HG03095 (cell line): ENCODE measurements at regions not wholly inside any gene's neighbourhood (a gene's known extent, or its start where the extent isn't known, plus 50 kb on each side); places are given as distances from the start of the nearest gene placed in this dataset.
"Not testable (repeated sequence)": the region's sequence is repeated elsewhere in the genome, so short reads cannot be mapped to it uniquely, and the experiment has no call there.

Experiments used
- ATAC-seq: cut with Tn5 transposase; IDR thresholded peaks from one replicate; pipeline ENCODE4 v1.9.1; 2021; ENCODE audit warnings: moderate library complexity; ENCODE audit not compliant: unreplicated experiment

DNA sequence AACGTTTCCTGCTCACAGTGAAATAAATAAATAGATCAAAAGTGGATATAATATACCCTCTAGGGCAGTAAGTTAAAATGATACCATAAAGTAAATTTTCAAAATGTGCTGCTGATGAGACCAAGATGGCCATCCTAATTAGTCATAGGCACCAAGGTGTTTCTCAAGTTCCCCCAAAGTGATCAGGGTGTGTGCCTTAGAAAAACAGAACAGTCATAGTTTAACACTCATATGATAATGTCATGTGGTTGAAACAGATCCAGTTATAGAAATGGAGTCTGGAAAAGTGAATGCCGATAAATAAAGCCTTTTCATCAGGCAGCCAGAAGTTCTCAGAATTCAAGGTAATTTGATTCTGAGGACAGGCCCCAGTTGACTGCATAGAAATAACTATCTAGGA, 161.5 kb upstream of the CDKN2B start:
- ATAC-seq = no peak

DNA sequence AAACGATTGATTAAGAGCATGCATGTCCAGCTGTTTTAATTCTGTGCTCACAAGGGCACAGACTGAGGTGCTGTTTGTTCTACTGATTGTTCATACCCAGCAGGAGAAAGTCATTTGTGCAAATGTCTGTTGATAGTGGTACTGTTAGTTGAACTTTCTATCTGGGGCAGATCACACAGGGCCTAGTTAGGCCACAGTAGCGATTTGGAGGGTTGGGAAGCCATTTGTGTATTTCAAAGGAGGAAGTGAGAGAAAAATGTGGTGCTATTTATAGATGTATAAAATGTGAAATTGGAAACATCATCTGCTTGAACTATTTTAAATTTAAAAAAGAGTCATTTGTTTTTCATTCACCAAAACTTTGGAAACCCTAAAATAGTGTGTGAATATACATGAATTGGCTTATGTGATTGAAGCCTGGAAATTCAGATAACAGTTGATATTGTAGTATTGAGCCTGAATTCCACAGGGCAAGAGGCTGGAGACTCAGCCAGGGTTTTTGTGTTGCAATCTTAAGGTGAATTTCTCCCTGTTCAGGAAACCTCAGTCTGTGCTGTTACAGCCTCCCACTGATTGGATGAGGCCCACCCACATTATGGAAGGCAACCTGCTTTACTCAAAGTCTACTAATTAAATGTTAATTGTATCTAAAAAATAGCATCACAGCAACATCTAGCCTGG, 162.0 kb upstream of the CDKN2B start:
- ATAC-seq = no peak

DNA sequence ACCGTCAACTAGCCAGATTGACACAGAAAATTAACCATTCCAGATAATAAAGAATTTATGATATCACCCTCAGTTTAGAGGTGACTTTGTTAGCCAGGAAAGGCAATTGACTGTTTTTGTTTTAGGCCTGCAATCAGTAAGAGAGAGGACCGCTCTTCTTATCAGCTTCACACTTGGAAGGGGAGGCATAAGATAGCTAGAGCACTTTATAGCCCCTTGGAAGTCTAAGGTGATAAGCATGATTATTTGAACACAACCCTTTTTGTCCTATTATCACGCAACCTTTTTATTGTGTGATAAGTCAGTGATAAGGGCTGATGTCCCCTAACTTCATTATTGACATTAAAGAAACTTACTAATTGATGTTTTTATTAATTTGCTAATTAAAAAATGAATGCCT, 162.6 kb upstream of the CDKN2B start:
- no peak for ATAC-seq

DNA sequence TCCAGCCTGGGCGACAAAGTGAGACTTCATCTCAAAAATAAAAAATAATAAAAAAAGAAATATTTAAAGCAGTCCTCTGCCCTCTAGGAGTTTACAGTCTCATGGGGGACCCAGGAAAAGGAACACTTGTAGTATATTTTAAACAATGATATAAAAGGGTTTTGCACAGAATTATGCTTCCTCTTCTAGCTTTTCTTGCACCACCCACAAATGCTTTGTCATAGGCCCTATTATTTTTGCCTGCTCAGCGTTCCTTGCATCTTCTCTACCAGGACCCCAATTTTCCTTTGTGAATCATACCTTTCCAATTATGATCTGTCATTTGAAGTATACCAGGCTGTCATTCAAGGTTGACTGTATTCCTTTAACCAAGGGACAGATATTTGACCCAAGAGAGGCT, 164.8 kb upstream of the CDKN2B start:
- ATAC-seq = no peak

DNA sequence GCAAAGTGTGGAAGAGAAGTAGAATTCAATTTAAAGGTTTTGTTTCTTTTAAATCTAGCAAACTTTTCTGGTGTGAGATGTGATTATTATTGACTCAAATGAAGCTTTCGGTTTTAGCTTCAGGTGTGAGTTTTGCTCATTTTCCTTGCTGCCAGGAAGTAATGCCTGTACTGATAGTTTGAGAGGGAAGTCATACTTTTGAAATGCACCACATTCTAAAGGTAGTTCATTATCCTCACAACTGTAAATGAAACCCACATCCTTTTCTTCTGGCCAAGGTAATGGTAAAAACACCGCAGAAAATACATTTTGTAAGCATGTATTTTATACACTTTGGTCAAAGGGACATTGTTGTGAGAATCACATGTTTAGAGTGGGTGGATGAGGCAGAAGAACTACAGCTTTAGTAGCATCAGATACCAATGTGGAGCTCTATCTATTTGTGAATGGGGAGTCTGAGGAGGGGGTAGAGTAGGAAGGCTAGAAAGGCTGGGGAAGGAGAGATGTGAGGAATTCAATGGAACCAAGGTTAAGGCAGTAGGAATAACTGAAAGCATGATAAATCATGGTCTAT, 167.0 kb upstream of the CDKN2B start:
- ATAC-seq = peak; percentile 57

DNA sequence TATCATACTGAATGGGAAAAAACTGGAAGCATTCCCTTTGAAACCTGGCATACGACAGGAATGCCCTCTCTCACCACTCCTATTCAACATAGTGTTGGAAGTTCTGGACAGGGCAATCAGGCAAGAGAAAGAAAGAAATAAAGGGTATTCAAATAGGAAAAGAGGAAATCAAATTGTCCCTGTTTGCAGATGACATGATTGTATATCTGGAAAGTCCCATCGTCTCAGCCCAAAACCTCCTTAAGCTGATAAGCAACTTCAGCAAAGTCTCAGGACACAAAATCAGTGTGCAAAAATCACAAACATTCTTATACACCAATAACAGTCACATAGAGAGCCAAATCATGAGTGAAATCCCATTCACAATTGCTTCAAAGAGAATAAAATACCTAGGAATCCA, 171.9 kb upstream of the CDKN2B start:
- not testable (repeated sequence) for ATAC-seq

DNA sequence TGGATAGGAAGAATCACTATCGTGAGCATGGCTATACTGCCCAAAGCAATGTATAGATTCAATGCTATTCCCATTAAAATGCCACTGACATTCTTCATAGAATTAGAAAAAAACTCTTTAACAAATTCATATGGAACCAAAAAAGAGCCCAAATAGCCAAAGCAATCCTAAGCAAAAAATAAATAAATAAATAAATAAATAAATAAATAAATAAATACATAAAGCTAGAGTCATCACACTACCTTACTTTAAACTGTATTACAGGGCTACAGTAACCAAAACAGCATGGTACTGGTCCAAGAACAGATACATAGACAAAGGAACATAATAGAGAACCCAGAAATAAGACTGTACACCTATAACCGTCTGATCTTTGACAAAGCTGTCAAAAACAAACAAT, 180.4 kb upstream of the CDKN2B start:
- no peak for ATAC-seq

DNA sequence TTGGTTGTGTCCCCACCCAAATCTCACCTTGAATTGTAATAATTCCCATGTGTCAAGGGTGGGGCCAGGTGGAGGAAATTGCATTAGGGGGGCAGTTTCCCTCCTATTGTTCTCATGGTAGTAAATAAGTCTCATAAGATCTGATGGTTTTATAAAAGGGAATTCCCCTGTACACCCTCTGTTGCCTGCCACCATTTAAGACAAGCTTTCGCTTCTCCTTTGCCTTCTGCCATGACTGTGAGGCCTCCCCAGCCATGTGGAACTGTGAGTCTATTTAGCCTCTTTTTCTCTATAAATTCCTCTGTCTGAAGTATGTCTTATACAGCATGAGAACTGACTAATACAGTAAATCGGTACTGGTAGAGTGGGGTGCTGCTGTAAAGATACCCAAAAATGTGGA, 187.9 kb upstream of the CDKN2B start:
- ATAC-seq = peak; percentile 75

DNA sequence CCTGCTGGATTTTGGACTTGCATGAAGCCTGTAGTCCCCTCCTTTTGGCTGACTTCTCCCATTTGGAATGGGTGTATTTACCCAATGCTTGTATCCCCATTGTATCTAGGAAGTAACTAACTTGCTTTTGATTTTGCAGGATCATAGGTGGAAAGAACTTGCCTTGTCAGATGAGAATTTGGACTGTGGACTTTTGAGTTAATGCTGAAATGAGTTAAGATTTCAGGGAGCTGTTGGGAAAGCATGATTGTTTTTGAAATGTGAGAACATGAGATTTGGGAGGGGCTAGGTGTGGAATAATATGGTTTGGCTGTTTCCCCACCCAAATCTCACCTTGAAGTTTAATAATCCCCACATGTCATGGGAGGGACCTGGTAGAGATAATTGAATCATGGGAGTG, 189.6 kb upstream of the CDKN2B start:
- ATAC-seq = no peak

DNA sequence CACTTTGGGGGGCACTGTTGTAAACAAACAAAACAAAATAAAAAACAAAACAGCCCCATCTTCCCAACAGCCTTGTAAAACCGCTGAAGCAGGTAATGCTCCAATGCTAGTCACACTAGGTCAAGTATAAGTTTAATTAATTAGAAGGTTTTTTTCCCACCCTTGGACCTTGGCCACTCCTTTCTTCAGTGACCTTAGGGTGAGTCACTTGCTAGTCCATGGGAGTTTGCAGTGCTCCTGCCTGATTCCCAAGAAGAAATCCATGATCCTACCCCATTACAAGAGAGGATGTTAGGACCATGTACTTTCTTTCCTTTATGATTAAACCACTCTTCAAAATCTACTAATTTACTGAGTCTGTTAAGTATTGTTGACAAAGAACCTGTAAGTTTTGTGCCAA, 192.2 kb upstream of the CDKN2B start:
- no peak for ATAC-seq

DNA sequence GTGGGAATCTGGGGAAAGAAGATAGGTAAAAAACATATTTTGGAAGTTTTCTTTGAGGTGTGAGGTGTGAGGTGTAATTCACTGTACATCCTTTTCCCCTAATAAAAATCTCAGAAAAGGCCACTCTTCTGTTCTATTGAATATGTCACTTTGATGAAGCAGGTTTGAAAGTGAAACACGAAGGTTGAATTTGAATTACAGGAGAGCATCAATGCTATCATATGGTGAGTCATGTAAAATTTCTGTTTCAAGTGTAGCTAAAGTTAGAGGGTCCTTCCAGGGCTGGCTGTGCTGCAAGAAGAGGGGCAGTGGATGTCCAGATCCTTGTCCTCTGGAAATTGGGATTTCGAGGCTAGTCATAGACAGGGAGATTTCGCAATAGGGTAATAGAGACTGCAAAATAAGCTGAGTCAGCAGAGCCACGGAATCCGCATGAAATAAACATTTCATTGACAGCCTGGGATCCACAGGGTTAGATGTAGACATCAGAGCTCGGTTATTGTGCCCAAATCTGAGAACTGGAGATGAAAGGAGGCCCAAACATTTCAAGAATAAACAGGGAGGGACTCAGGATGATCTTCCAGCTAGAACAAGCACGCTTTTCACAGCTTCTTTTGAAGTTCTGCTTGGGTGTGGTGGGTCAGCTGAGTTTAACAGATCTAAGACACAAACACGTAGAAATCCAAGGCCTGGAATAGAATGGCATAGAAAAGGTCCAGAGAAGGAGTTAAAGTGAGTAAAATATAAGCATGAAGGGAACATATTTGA, 194.4 kb upstream of the CDKN2B start:
- ATAC-seq = no peak

DNA sequence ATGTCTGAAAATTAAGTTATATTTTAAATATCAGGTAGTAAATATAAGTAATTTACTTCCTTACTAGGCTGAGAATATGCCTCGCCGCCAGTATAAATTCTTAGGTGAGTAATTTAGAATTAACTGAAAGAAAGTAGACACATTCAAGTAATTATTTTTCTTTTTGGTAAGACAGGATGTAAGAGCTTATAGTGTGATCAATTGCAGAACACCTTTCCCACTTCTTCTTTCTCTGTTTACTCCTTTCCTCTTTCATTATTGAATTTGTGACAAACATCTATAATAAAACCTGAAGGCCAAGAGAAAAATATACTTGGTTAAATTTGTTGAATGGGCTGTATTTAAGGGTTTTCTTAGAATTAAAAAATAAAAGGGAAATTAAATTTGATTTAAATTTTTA, 195.1 kb upstream of the CDKN2B start:
- no peak for ATAC-seq

DNA sequence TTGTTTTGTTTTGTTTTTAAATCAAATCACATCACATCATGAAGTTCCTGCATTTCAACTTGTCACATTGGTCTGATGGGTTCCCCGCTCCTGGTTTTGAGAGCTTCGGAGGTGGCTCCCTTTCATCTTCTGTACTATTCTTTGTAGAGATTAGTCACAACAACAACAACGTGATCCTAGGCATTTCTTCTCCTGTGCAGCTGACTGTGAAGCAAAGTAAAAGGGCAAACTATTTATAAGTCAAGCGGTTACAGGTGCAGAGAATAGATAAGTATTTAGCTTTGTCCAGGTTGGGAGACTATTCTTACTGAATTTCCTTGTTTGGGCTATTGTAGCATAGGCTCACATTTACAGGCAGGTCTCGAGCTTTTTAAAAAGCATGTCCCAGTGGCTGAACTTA, 197.7 kb upstream of the CDKN2B start:
- no peak for ATAC-seq

DNA sequence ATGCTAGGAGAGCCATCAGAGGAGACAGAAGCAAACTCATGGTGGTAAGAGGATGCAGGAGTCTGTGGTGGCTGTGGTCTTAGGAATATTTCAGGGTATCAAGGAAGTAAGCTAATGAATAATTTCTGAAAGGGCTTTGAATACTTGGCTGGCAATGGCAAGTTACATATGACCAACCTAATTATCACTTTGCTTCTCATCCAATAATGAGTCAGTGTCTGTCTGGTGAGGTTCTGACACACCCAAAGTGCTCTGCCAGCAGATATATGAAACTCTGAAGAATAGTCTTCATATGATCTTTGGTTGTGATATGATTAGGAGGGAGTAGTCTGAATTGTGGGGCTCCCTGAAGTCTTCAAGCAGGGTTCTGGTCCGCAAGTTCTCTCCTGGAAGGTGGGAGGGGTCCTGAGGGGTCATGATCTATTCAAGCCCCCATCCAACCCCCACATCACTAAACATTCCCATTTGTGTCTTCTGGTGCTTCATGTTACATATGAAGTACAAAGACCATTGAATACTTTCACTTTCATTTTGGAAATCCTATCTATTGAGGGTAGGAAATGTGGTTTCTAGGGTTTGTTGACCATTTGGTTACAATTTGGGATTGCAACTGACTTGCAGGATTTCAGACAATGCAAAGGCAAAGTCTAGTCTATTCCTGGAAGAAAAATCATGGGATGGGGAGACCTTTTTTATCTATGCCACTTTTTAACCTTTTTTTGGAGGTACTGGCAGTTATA, 199.9 kb upstream of the CDKN2B start:
- ATAC-seq = no peak

DNA sequence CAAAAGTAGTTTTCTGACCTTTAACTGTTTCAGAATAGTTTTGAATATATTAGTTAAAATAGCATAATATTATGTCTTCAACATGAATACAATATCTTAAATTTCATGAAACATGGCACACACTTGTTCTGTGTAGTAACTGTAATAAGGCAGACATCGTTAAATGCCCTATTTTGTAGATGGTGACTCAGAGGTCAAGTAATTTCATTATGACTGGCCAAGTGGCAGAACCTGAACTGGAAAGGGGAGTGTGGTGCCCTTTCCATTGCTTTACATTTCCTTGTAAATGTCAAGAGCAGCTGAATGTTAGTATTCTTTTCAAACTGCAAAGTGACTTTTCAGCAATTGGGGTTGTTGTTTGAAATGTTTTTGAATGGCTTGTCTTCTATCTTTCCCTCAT, 201.2 kb upstream of the CDKN2B start:
- ATAC-seq = no peak

DNA sequence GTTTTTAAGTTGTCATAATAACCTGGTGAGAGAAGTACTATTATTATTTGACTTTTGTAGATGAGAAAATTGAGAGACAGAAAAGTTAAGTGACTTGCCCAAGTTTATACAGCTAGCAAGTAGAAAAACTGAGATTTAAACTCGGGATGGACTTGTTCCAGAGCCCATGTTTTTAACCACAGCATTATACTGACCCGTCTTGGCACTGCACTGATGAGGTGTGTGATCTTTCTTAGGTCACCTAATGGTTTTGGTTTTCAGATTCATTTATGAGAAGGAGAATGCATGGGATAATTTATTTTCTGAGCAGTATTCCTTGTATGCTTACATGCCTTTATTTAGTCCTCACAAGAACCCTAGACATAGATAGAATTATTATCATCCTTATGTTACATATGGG, 201.8 kb upstream of the CDKN2B start:
- ATAC-seq = no peak

DNA sequence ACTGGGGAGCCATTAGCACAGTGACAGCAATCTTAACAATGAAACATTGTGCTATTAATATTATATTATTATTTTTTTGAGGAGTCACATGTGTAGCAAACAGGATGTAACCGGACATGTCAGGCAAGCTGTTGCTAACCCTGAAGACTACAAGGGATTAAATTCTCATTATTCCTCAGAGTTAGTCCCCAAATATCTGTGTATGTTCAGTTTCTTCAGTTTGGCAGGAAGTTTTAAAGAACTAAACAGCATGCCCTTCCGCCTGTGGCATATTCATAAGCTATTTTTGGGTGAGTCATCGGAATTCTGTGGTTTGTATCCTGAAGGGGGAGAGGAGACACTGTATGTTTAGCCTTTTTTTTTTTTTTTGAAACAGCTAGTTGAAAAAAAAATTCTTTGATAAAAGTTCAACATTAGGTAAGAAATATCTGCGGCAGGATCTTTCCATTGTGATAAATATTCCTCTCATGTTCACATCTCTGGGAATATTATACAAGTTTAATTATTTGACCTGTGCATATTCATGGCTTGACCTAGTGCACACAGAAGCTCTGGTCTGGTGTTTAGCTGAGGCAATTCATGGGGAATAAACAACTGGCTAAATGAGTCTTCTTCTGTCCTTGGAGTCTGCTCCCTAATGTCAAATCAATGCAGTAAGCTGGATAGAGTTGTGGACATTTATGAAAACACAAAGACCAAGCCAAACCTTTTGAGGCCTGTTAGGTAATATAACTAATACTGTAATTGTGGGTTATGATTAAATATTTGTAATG, 202.7 kb upstream of the CDKN2B start:
- no peak for ATAC-seq

DNA sequence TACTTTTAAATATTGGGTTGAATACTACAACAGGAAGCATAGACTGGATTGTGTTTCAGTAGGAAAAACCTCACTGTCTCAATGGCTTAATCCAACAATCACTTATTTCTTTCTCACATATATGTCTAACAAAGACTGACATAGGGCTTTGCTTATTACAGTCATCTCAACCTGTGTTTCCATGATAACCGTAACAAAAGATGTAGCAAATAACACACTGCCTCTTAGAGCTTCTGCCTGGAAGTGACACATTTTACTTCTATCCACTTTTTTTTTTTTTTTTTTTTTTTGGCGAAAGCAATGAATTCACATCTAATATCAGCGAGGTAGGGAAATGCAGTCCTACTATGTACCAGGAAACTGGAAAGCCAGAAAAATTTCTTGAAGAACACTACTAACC, 204.9 kb upstream of the CDKN2B start:
- ATAC-seq = no peak

DNA sequence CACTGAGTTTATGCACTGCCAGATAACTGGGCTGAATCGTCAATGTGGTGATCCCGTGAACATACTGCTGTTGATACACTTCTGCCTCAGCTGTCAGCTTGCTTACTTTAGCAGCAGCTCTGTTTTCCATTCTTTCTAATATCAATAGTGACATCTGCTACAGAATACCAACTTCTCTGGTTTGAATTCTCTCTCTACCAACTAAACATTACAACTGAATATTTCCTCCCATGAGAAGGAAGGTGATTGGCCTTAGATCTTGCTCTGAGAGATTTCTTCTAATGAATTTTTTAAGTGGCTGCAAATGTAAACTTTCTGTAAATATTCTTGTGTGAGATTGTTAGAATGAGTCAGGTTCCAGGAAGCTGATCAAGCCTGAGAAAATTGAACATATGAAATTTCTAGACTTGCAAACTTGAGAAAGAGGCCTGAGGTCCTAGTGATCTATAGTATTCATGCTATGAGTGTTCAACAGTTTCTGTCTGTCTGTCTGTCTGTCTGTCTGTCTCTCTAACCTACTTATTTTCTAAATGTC, 205.5 kb upstream of the CDKN2B start:
- no peak for ATAC-seq

DNA sequence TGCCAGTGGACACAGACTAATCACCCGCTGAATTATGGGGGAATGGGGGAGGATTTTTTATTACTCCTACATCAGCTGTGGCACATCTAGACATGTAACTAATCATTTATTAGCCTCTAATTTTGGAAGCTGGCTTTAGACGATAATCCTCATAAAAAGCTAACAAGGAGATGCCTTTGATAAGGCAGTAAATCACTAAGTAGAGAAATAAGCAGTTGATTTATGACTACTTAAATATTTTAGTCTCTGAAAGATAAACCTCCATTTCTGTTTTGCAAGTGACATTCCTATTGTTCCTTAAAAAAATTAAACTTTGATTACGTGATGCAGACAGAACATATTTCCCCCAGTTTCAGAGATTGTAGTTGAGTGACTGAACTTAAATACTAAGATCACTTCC, 206.4 kb upstream of the CDKN2B start:
- ATAC-seq = no peak

DNA sequence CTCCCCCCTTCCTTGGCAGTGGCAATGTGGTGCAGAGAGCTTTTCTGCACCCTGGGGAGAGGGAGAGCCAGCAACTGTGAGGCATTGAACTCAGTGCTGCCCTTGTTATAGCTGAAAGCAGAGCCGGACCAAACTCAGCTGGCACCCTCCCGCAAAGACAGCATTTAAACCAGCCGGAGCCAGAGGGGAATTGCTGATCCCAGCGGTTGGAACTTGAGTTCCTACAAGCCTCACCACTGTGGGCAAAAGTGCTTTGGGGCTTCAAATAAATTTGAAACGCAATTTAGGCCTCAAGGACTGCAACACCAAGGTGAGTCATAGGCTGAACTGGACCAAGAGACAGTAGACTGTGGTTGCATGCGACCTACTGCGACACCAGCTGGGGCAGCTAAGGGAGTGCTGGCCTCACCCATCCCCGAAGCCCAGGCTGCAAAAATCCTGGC, 207.6 kb upstream of the CDKN2B start:
- ATAC-seq = no peak
